WERI-Rb-1 (cell line): ENCODE measurements at regions not wholly inside any gene's neighbourhood (a gene's known extent, or its start where the extent isn't known, plus 50 kb on each side); places are given as distances from the start of the nearest gene placed in this dataset.

Experiments used
- DNase-seq: peaks from one replicate; pipeline ENCODE4 v3.0.0-alpha.2; 2020
- H3K27ac ChIP-seq: fragments of 250-450 bp; sonication (Bioruptor Pico); 2 replicates; pipeline ENCODE4 v1.5.1; 2020; ENCODE audit warnings: mild to moderate bottlenecking, moderate library complexity
- H3K27me3 ChIP-seq: fragments of 250-450 bp; sonication (Bioruptor Pico); 2 replicates; pipeline ENCODE4 v1.5.1; 2021; ENCODE audit warnings: mild to moderate bottlenecking, low read depth, moderate library complexity; ENCODE audit not compliant: insufficient read depth, severe bottlenecking
- H3K36me3 ChIP-seq: fragments of 250-450 bp; sonication (Bioruptor Pico); 2 replicates; pipeline ENCODE4 v1.5.1; 2020; ENCODE audit warnings: mild to moderate bottlenecking, moderate library complexity
- H3K4me3 ChIP-seq: 2 replicates; pipeline ENCODE4 v1.5.1; 2011; ENCODE audit warnings: low read depth, mild to moderate bottlenecking, control low read depth, low read length
- H3K9me3 ChIP-seq: fragments of 250-450 bp; sonication (Bioruptor Pico); 2 replicates; pipeline ENCODE4 v1.5.1; 2021; ENCODE audit warnings: mild to moderate bottlenecking, moderate library complexity; ENCODE audit not compliant: severe bottlenecking
- CTCF ChIP-seq: IDR thresholded peaks from 2 replicates; pipeline ENCODE4 v1.5.1; 2011; ENCODE audit warnings: low read depth, mild to moderate bottlenecking, control low read depth, inconsistent platforms, low read length

GRCh38 chr6:15853259-15853658 lies 190.4 kb upstream of the DTNBP1 start:
- TF ChIP-seq CTCF: no peak
- no peaks in the 10 kb centered on the region for H3K27me3 ChIP-seq
- H3K4me3 ChIP-seq: no peak overlapping the region
- H3K36me3 ChIP-seq: no peaks in the 10 kb centered on the region
- H3K9me3 ChIP-seq: peaks cover 3% of the 10 kb centered on the region
- no peak overlapping the region for H3K27ac ChIP-seq
- no peak for DNase-seq

- Histone ChIP-seq H3K9me3 (peaks cover 3% of the 10 kb centered on the region), H3K4me3 (no peak overlapping the region), H3K27me3 (no peaks in the 10 kb centered on the region), H3K36me3 (no peaks in the 10 kb centered on the region), H3K27ac (no peak overlapping the region)
- no peak for DNase-seq
- TF ChIP-seq CTCF: no peak
Observed at GRCh38 chr6:15852289-15852688, 189.5 kb upstream of the DTNBP1 start.

- Histone ChIP-seq H3K27ac (no peak overlapping the region), H3K36me3 (no peaks in the 10 kb centered on the region), H3K27me3 (no peaks in the 10 kb centered on the region), H3K4me3 (no peak overlapping the region), H3K9me3 (peaks cover 3% of the 10 kb centered on the region)
- no peak for TF ChIP-seq CTCF
- no peak for DNase-seq
Observed at GRCh38 chr6:15849395-15849794, 186.6 kb upstream of the DTNBP1 start.

- H3K9me3 ChIP-seq: no peaks in the 10 kb centered on the region
- no peak for DNase-seq
- no peak overlapping the region for H3K4me3 ChIP-seq
- no peak overlapping the region for H3K27ac ChIP-seq
- H3K36me3 ChIP-seq: no peaks in the 10 kb centered on the region
- no peaks in the 10 kb centered on the region for H3K27me3 ChIP-seq
- TF ChIP-seq CTCF: no peak
Observed at GRCh38 chr6:15845492-15845891, 182.7 kb upstream of the DTNBP1 start.

GRCh38 chr6:15843764-15844163 lies 180.9 kb upstream of the DTNBP1 start:
- TF ChIP-seq CTCF: no peak
- H3K27me3 ChIP-seq: no peaks in the 10 kb centered on the region
- H3K4me3 ChIP-seq: no peak overlapping the region
- no peak overlapping the region for H3K27ac ChIP-seq
- no peaks in the 10 kb centered on the region for H3K36me3 ChIP-seq
- no peaks in the 10 kb centered on the region for H3K9me3 ChIP-seq
- DNase-seq: no peak

- H3K27me3 ChIP-seq: no peaks in the 10 kb centered on the region
- no peak overlapping the region for H3K4me3 ChIP-seq
- no peak for TF ChIP-seq CTCF
- no peaks in the 10 kb centered on the region for H3K9me3 ChIP-seq
- H3K36me3 ChIP-seq: no peaks in the 10 kb centered on the region
- no peak overlapping the region for H3K27ac ChIP-seq
- DNase-seq: no peak
Observed at GRCh38 chr6:15843226-15843625, 180.4 kb upstream of the DTNBP1 start.
